ENCODE measurements at regions not wholly inside any gene's neighbourhood (a gene's known extent, or its start where the extent isn't known, plus 50 kb on each side); places are given as distances from the start of the nearest gene placed in this dataset.

- H4K20me1 ChIP-seq (ENCODE audit: insufficient read depth, low read length) = no peaks in the 10 kb centered on the region
- WGBS, 2 experiments (ENCODE audit: extremely low coverage in 2 of 2, insufficient read length in 1 of 2) = no CpG with 5 or more reads among the region's 3 CpGs
- ATAC-seq (ENCODE audit: low read depth) = no peak
These were observed 384.7 kb downstream of the ANKRD7 start for GRCh38 chr7:118609207-118609606.

More at GRCh38 chr7:118609207-118609606, 384.7 kb downstream of the ANKRD7 start:
- Histone ChIP-seq H2AFZ (replicated peaks; ENCODE audit: low read length, poor library complexity) (no peak overlapping the region), H4K5ac (ENCODE audit: low read depth, low read length) (no peak overlapping the region), H2BK5ac (ENCODE audit: low read depth, low read length, poor library complexity, severe bottlenecking) (no peak overlapping the region), H2BK20ac (ENCODE audit: low read depth, low read length) (no peak overlapping the region), H3K9me3 (ENCODE audit: control insufficient read depth, insufficient read depth, low read length) (peaks cover 7% of the 10 kb centered on the region; the same call in 1 of the 2 replicates), H3K27me3 (ENCODE audit: control insufficient read depth, insufficient read depth, low read length) (no peaks in the 10 kb centered on the region), H2BK120ac (ENCODE audit: low read depth, low read length) (no peak overlapping the region), H3K4me3 (ENCODE audit: insufficient read depth, low read depth, low read length) (no peak overlapping the region), H3K4me1 (ENCODE audit: control insufficient read depth, insufficient read depth, low read length) (no peaks in the 10 kb centered on the region), H3K79me1 (ENCODE audit: low read depth in 1 of 2, low read length in 2 of 2) (no peaks in the 10 kb centered on the region), H3K23ac (ENCODE audit: low read depth, low read length) (no peak overlapping the region), H3K4me2 (ENCODE audit: low read depth, low read length) (no peak overlapping the region), H3K18ac (ENCODE audit: low read depth, low read length) (no peak overlapping the region), H3K27ac (ENCODE audit: insufficient read depth, low read length) (no peak overlapping the region), H2BK15ac (ENCODE audit: low read depth, low read length) (no peak overlapping the region), H4K91ac (ENCODE audit: insufficient read depth, low read depth, low read length) (no peak overlapping the region), H2AK5ac (ENCODE audit: low read depth, low read length) (no peak overlapping the region), H4K8ac (ENCODE audit: low read depth in 2 of 2, low read length in 2 of 2) (no peak overlapping the region), H2AK9ac (replicated peaks; ENCODE audit: low read depth, low read length, poor library complexity) (no peak overlapping the region), H3K56ac (ENCODE audit: extremely low read depth, insufficient read depth, low read length) (no peak overlapping the region), H3K9me1 (ENCODE audit: insufficient read depth, low read length) (no peaks in the 10 kb centered on the region), H3K36me3 (ENCODE audit: control insufficient read depth, insufficient read depth, low read length) (no peaks in the 10 kb centered on the region), H3K9ac (ENCODE audit: low read depth, low read length) (no peak overlapping the region), H3K4ac (ENCODE audit: low read depth, low read length) (no peak overlapping the region), H3K14ac (replicated peaks; ENCODE audit: low read depth, low read length) (no peak overlapping the region)
- BruUV-seq (replicated peaks) = no TSS peak
- TF ChIP-seq ELK1 (IDR thresholded peaks at IDR 0.05; ENCODE audit: borderline replicate concordance, low read depth, low read length) (no peak), POLR2A (IDR thresholded peaks at IDR 0.05; ENCODE audit: low read depth, low read length) (no peak), CEBPB (IDR thresholded peaks at IDR 0.05; ENCODE audit: low read depth, low read length) (no peak), RFX5 (IDR thresholded peaks at IDR 0.05; ENCODE audit: low read depth, low read length) (no peak), CTCF (conservative IDR thresholded peaks at IDR 0.05; ENCODE audit: low read depth, low read length) (no peak), CHD1 (IDR thresholded peaks at IDR 0.05; ENCODE audit: low read depth, low read length) (no peak), RAD21 (IDR thresholded peaks at IDR 0.05; ENCODE audit: low read length) (no peak), RCOR1 (IDR thresholded peaks at IDR 0.05; ENCODE audit: insufficient replicate concordance, low read length) (no peak), MAFK (IDR thresholded peaks at IDR 0.05; ENCODE audit: low read depth, low read length) (no peak), NFE2L2 (IDR thresholded peaks at IDR 0.05; ENCODE audit: low read depth, low read length) (no peak), FOS (IDR thresholded peaks at IDR 0.05; ENCODE audit: low read depth, low read length) (no peak), MAZ (IDR thresholded peaks at IDR 0.05; ENCODE audit: borderline replicate concordance, low read depth, low read length) (no peak), BHLHE40 (IDR thresholded peaks at IDR 0.05; ENCODE audit: low read depth, low read length) (no peak)
- in situ Hi-C loops (cut with MboI; ENCODE audit: low sequenced_read_pairs) (no loop called here), intact Hi-C loops (cut with micrococcal nuclease) (no loop called here), dilution Hi-C loops (cut with HindIII; ENCODE audit: low sequenced_read_pairs, unreplicated experiment) (no loop called here)
- DNase-seq = no peak
- ChIA-PET POLR2A (ENCODE audit: unreplicated experiment) (no interaction called here), CTCF (no interaction called here)

All from IMR-90 (cell line).